NT2/D1 (cell line): ENCODE measurements at regions not wholly inside any gene's neighbourhood (a gene's known extent, or its start where the extent isn't known, plus 50 kb on each side); places are given as distances from the start of the nearest gene placed in this dataset.

ENCODE experiments used
- SUZ12 ChIP-seq: IDR thresholded peaks from 2 replicates; pipeline ENCODE4 v1.6.1; 2011; ENCODE audit not compliant: insufficient read length, insufficient read depth; ENCODE audit errors: extremely low read depth
- YY1 ChIP-seq: IDR thresholded peaks from 2 replicates; pipeline ENCODE4 v1.6.1; 2011; ENCODE audit not compliant: insufficient read length, insufficient read depth

DNA sequence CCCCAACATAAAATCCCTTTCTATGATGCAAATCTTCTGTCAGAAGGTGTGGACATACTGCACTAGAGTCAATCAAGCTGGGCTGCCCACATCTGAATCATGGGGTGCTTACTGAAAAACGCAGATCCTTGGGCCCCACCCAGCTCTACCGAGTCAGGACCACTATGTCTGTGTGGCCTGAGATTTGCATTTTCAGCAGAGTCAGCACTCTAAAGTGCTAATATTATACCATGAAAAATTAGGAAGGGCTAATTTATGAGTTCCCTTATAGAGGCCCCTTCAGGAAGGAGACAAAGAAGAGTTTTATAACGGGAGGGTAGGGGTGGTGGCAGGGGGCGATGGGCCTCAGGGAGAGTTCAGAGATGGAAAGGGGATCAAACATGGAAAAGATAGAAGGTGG, 163.3 kb upstream of the NABP1 start:
- TF ChIP-seq YY1, result no peak
- no peak for TF ChIP-seq SUZ12
